GM12864 (cell line): ENCODE measurements at regions not wholly inside any gene's neighbourhood (a gene's known extent, or its start where the extent isn't known, plus 50 kb on each side); places are given as distances from the start of the nearest gene placed in this dataset.

Experiments used
- DNase-seq: peaks from one replicate; pipeline ENCODE4 v3.0.0-alpha.2; 2011; ENCODE audit warnings: low read depth
- H3K4me3 ChIP-seq: 2 replicates; pipeline ENCODE4 v1.5.1; 2011; ENCODE audit warnings: mild to moderate bottlenecking, low read depth, low read length, control low read depth
- CTCF ChIP-seq: IDR thresholded peaks from 2 replicates; pipeline ENCODE4 v1.5.1; 2011; ENCODE audit warnings: low read depth, mild to moderate bottlenecking, moderate library complexity, low read length, control low read depth, inconsistent platforms; ENCODE audit errors: missing control alignments

- TF ChIP-seq CTCF: no peak
- H3K4me3 ChIP-seq: no peak overlapping the region
- no peak for DNase-seq
Observed at GRCh38 chr6:14373648-14374437, 256.3 kb downstream of the CD83 start.

- no peak overlapping the region for H3K4me3 ChIP-seq
- no peak for TF ChIP-seq CTCF
- DNase-seq: no peak
Observed at GRCh38 chr6:14375930-14376329, 258.4 kb downstream of the CD83 start.

- H3K4me3 ChIP-seq: no peak overlapping the region
- no peak for TF ChIP-seq CTCF
- no peak for DNase-seq
Observed at GRCh38 chr6:14379568-14379967, 262.0 kb downstream of the CD83 start.

DNA sequence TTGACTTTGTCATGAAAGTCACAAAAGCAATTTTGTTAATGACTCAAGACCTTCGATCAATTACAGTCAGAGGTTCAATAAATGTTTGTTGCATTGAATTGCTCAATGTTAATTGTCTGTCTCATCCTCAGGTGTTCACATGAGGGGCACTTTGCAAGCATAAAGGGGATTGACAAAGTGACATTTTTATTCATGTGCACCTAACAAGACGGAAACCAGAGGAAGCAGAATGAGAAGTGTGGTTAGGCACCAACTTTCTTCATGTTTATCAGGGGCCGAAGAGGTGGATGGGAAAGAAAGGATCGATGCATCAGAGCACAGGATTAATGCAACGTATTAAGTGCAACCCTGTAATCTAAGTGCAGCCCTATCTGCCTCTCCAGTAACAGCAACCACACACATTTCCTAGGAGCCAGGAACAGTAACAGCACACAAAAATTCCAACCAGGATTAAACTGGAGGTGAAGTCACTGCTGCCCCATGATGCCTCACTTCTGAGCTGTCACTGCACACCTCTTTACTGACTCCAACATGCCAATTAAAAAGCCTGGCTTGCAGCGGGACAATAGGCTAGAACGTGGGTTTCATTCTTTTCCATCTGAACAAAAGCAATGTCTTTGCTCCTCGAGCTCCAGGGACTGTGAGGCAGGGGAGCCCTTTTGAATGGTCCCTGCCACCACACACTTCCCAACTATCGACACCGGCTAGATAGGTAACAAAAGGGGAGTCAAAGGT, 262.7 kb downstream of the CD83 start:
- H3K4me3 ChIP-seq: no peak overlapping the region
- no peak for TF ChIP-seq CTCF
- no peak for DNase-seq

GRCh38 chr6:14380901-14381828, 263.6 kb downstream of the CD83 start:
- no peak for TF ChIP-seq CTCF
- no peak for DNase-seq
- H3K4me3 ChIP-seq: no peak overlapping the region

DNA sequence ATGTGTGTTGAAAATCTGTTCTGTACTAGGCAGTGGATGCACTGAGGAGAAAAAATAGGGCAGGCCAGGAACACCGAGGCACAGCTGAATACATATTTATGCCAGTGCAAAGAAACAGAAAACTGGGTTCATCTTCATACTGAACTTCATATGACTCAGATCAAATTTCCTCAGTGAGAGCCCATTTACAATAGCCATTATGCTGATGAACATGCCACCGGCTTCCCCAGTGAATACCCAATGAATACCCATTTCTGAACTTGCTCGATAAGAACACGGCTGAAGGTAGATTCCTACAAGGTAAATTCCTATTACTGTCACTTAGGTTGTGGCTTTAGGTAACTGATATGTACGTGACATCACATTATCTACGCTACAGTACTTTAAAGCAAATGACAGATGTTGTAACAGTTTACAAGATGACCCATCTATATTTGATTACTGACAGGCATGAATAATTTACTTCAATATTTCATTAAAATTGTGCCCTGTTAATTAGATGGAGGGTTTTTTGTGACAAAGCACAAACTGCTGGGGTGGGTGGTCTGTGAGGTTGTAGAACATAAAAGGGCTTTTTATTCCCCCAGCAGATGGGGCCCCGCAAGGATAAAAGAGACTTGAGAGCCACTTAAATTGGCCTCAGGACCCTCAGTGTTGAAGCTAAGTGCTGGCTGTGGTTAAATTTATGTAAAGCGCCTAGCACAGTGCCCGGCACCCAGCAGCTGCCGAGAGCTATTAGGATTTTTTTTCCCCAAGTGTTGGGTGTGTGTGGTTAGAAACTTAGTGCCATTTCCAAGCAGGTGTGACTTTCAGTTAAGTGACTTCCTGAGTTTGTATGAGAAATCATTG, 264.5 kb downstream of the CD83 start:
- TF ChIP-seq CTCF: no peak
- no peak overlapping the region for H3K4me3 ChIP-seq
- DNase-seq: no peak
